Parathyroid adenoma (tissue), 2 donors: ENCODE measurements at regions not wholly inside any gene's neighbourhood (a gene's known extent, or its start where the extent isn't known, plus 50 kb on each side); places are given as distances from the start of the nearest gene placed in this dataset.

Source experiments
- H2AFZ ChIP-seq: fragments of 300-600 bp; sonication (generic); one replicate; pipeline ENCODE4 v1.7.0; 2017; ENCODE audit warnings: antibody characterized with exemption, mild to moderate bottlenecking
- H3K27ac ChIP-seq: fragments of 300-600 bp; sonication (generic); one replicate; pipeline ENCODE4 v1.7.0; 2017
- H3K27me3 ChIP-seq: fragments of 300-600 bp; sonication (generic); one replicate; pipeline ENCODE4 v1.7.0; 2017; ENCODE audit warnings: low read length; ENCODE audit not compliant: control insufficient read depth, insufficient read depth
- H3K36me3 ChIP-seq: fragments of 300-600 bp; sonication (generic); one replicate; pipeline ENCODE4 v1.7.0; 2017; ENCODE audit warnings: low read length; ENCODE audit not compliant: control insufficient read depth, insufficient read depth
- H3K4me1 ChIP-seq: fragments of 300-600 bp; sonication (generic); one replicate; pipeline ENCODE4 v1.7.0; 2017; ENCODE audit warnings: control low read depth
- H3K4me2 ChIP-seq: fragments of 300-600 bp; sonication (generic); one replicate; pipeline ENCODE4 v1.7.0; 2017; ENCODE audit warnings: low read length
- H3K4me3 ChIP-seq: fragments of 300-600 bp; sonication (generic); one replicate; pipeline ENCODE4 v1.7.0; 2017; ENCODE audit warnings: low read depth, low read length
- H3K79me2 ChIP-seq: fragments of 300-600 bp; sonication (generic); one replicate; pipeline ENCODE4 v1.7.0; 2017; ENCODE audit warnings: control low read depth
- H3K9ac ChIP-seq: fragments of 300-600 bp; sonication (generic); one replicate; pipeline ENCODE4 v1.7.0; 2017; ENCODE audit warnings: mild to moderate bottlenecking
- H3K9me3 ChIP-seq: fragments of 300-600 bp; sonication (generic); one replicate; pipeline ENCODE4 v1.7.0; 2017; ENCODE audit warnings: low read length; ENCODE audit not compliant: control insufficient read depth
- CTCF ChIP-seq: fragments of 300-600 bp; sonication (generic); IDR thresholded peaks from one replicate; pipeline ENCODE4 v1.7.0; 2017; ENCODE audit warnings: antibody characterized with exemption, mild to moderate bottlenecking
- donor health status: primary hyperparathyroidism.

GRCh38 chr12:41737423-41737822 lies 407.3 kb downstream of the GXYLT1 start:
- Histone ChIP-seq H3K9me3 (no peaks in the 10 kb centered on the region), H3K9ac (no peak overlapping the region), H3K27me3 (no peaks in the 10 kb centered on the region), H3K4me3 (no peak overlapping the region), H3K79me2 (no peaks in the 10 kb centered on the region), H3K36me3 (no peaks in the 10 kb centered on the region), H2AFZ (no peak overlapping the region), H3K27ac (no peak overlapping the region), H3K4me1 (no peaks in the 10 kb centered on the region), H3K4me2 (no peak overlapping the region)
- no peak for TF ChIP-seq CTCF

- Histone ChIP-seq H3K79me2 (no peaks in the 10 kb centered on the region), H3K27ac (no peak overlapping the region), H3K9ac (no peak overlapping the region), H3K9me3 (no peaks in the 10 kb centered on the region), H3K36me3 (no peaks in the 10 kb centered on the region), H3K27me3 (no peaks in the 10 kb centered on the region), H3K4me2 (no peak overlapping the region), H2AFZ (no peak overlapping the region), H3K4me3 (no peak overlapping the region), H3K4me1 (no peaks in the 10 kb centered on the region)
- no peak for TF ChIP-seq CTCF
These were observed 408.2 kb downstream of the GXYLT1 start for GRCh38 chr12:41736436-41736835.

DNA sequence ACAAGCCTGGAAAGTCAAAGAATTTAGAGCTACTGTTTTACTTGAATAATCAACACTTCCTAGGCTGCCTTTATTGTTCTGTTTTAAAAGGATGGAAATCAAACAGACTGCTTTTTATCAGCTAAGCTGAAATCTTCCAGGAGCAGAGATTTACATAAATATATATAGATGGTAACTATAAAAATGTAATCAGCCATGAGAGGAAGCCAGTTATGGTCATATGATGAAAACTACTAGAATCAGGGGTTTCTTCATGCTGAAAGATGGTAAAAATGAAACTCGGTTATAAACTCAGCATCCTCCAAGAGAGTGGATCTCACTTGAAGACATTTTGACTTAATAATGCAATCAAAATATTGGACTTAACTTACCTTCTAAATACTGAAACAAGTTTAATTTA lies 413.0 kb downstream of the GXYLT1 start:
- TF ChIP-seq CTCF: no peak
- no peak overlapping the region for H3K4me3 ChIP-seq
- no peak overlapping the region for H2AFZ ChIP-seq
- H3K79me2 ChIP-seq: no peaks in the 10 kb centered on the region
- H3K4me1 ChIP-seq: no peaks in the 10 kb centered on the region
- H3K9me3 ChIP-seq: no peaks in the 10 kb centered on the region
- H3K27me3 ChIP-seq: no peaks in the 10 kb centered on the region
- H3K4me2 ChIP-seq: no peak overlapping the region
- no peak overlapping the region for H3K9ac ChIP-seq
- no peak overlapping the region for H3K27ac ChIP-seq
- no peaks in the 10 kb centered on the region for H3K36me3 ChIP-seq

DNA sequence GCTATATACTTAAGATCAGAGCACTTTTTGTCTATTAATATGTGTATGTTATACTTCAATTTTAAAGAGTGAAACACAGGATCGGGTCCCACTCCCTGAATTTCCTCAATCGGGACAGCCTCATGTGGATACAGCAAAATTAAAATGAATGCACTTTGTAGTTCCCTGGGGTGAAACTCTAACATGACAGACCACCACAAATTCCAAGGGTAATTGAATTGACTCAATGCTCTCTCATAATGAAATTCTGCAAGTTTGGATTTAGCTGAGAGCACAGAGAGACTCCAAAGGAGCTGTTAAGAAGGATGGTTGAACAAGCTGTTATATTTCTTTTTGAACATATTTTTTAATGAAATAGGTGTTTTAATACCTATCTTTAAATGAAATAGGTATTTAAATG lies 413.6 kb downstream of the GXYLT1 start:
- no peak for TF ChIP-seq CTCF
- no peaks in the 10 kb centered on the region for H3K79me2 ChIP-seq
- H3K4me1 ChIP-seq: no peaks in the 10 kb centered on the region
- no peak overlapping the region for H3K27ac ChIP-seq
- no peaks in the 10 kb centered on the region for H3K36me3 ChIP-seq
- no peak overlapping the region for H2AFZ ChIP-seq
- H3K4me3 ChIP-seq: no peak overlapping the region
- no peaks in the 10 kb centered on the region for H3K27me3 ChIP-seq
- no peak overlapping the region for H3K9ac ChIP-seq
- no peak overlapping the region for H3K4me2 ChIP-seq
- H3K9me3 ChIP-seq: no peaks in the 10 kb centered on the region

DNA sequence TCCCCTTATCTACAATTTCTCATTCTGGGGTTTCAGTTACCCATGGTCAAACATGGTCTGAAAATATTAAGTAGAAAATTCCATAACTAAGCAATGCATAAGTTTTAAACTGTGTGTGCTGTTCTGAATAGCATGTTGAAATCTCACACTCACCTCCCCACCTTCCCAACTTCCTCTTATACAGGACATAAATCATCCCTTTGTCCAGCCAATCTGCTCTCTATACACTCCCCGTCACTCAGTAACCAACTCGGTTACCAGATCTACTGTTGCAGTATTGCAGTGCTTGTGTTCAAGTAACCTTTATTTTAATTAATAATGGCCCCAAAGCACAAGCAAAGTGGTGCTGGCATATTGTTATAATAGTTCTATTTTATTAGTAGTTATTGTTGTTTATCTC lies 420.5 kb downstream of the GXYLT1 start:
- Histone ChIP-seq H2AFZ (no peak overlapping the region), H3K27ac (no peak overlapping the region), H3K4me1 (no peaks in the 10 kb centered on the region), H3K4me2 (no peak overlapping the region), H3K4me3 (no peak overlapping the region), H3K27me3 (no peaks in the 10 kb centered on the region), H3K9me3 (no peaks in the 10 kb centered on the region), H3K79me2 (no peaks in the 10 kb centered on the region), H3K9ac (no peak overlapping the region), H3K36me3 (no peaks in the 10 kb centered on the region)
- no peak for TF ChIP-seq CTCF
